Skin of body (tissue), 1 donor: ENCODE measurements at regions not wholly inside any gene's neighbourhood (a gene's known extent, or its start where the extent isn't known, plus 50 kb on each side); places are given as distances from the start of the nearest gene placed in this dataset.

Source experiments
- DNase-seq: peaks from one replicate; lab custom pipeline; 2025; lab: John Stamatoyannopoulos, UW

- no peak for DNase-seq
These were observed 224.9 kb downstream of the ANKRD60 start for GRCh38 chr20:58003525-58003924.

- DNase-seq, result no peak
These were observed 225.6 kb downstream of the ANKRD60 start for GRCh38 chr20:58002901-58003300.

- no peak for DNase-seq
These were observed 226.5 kb downstream of the ANKRD60 start for GRCh38 chr20:58001946-58002345.

GRCh38 chr20:58001381-58001780 lies 227.1 kb downstream of the ANKRD60 start:
- no peak for DNase-seq

- DNase-seq, result no peak
These were observed 227.6 kb downstream of the ANKRD60 start for GRCh38 chr20:58000861-58001260.

GRCh38 chr20:57999465-58000111 lies 228.9 kb downstream of the ANKRD60 start:
- peak; percentile 37 for DNase-seq

- no peak for DNase-seq
These were observed 229.4 kb downstream of the ANKRD60 start for GRCh38 chr20:57998981-57999464.

- no peak for DNase-seq
These were observed 230.2 kb downstream of the ANKRD60 start for GRCh38 chr20:57998276-57998675.

- DNase-seq, result no peak
These were observed 231.2 kb downstream of the ANKRD60 start for GRCh38 chr20:57996936-57997890.

GRCh38 chr20:57996465-57996864 lies 232.0 kb downstream of the ANKRD60 start:
- DNase-seq, result no peak

GRCh38 chr20:57995381-57995977 lies 233.0 kb downstream of the ANKRD60 start:
- no peak for DNase-seq

- DNase-seq, result no peak
These were observed 234.6 kb downstream of the ANKRD60 start for GRCh38 chr20:57993716-57994431.

- DNase-seq, result peak; percentile 73
These were observed 237.1 kb downstream of the ANKRD60 start for GRCh38 chr20:57991211-57991881.

- peak; percentile 66 for DNase-seq
These were observed 238.0 kb downstream of the ANKRD60 start for GRCh38 chr20:57990396-57990987.

- no peak for DNase-seq
These were observed 239.6 kb downstream of the ANKRD60 start for GRCh38 chr20:57988828-57989227.

GRCh38 chr20:57988422-57988821 lies 240.0 kb downstream of the ANKRD60 start:
- DNase-seq, result no peak

- no peak for DNase-seq
These were observed 240.8 kb downstream of the ANKRD60 start for GRCh38 chr20:57987659-57988058.

- DNase-seq, result peak; percentile 53
These were observed 241.8 kb downstream of the ANKRD60 start for GRCh38 chr20:57986666-57987065.

GRCh38 chr20:57985278-57985677 lies 243.2 kb downstream of the ANKRD60 start:
- peak; percentile 37 for DNase-seq

- no peak for DNase-seq
These were observed 245.4 kb downstream of the ANKRD60 start for GRCh38 chr20:57983082-57983481.
